ENCODE measurements at regions not wholly inside any gene's neighbourhood (a gene's known extent, or its start where the extent isn't known, plus 50 kb on each side); places are given as distances from the start of the nearest gene placed in this dataset.
"Not testable (repeated sequence)": the region's sequence is repeated elsewhere in the genome, so short reads cannot be mapped to it uniquely, and the experiment has no call there.

GRCh38 chr11:71774603-71775222, 58.3 kb upstream of the DEFB108B start:
- H3K27ac ChIP-seq: no peak overlapping the region
- DNase-seq (no peak), ATAC-seq (peak in 1 of 8 donors; percentile 59)
- no peaks in the 10 kb centered on the region for H3K4me1 ChIP-seq
- no peak overlapping the region for H3K4me3 ChIP-seq
- intact Hi-C loops (cut with DNase I): no loop called here
- H3K27me3 ChIP-seq: peaks cover 0 to 3% (median 0%) of the 10 kb centered on the region in 7 donors
- H3K9me3 ChIP-seq: no peaks in the 10 kb centered on the region
- H3K36me3 ChIP-seq: no peaks in the 10 kb centered on the region
- TF ChIP-seq, protein P1, sequence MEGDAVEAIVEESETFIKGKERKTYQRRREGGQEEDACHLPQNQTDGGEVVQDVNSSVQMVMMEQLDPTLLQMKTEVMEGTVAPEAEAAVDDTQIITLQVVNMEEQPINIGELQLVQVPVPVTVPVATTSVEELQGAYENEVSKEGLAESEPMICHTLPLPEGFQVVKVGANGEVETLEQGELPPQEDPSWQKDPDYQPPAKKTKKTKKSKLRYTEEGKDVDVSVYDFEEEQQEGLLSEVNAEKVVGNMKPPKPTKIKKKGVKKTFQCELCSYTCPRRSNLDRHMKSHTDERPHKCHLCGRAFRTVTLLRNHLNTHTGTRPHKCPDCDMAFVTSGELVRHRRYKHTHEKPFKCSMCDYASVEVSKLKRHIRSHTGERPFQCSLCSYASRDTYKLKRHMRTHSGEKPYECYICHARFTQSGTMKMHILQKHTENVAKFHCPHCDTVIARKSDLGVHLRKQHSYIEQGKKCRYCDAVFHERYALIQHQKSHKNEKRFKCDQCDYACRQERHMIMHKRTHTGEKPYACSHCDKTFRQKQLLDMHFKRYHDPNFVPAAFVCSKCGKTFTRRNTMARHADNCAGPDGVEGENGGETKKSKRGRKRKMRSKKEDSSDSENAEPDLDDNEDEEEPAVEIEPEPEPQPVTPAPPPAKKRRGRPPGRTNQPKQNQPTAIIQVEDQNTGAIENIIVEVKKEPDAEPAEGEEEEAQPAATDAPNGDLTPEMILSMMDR (IDR thresholded peaks at IDR 0.05): no peak
- WGBS, 2 donors: 93 to 95% methylated on average over 26 to 30 of the region's 30 CpGs

DNA sequence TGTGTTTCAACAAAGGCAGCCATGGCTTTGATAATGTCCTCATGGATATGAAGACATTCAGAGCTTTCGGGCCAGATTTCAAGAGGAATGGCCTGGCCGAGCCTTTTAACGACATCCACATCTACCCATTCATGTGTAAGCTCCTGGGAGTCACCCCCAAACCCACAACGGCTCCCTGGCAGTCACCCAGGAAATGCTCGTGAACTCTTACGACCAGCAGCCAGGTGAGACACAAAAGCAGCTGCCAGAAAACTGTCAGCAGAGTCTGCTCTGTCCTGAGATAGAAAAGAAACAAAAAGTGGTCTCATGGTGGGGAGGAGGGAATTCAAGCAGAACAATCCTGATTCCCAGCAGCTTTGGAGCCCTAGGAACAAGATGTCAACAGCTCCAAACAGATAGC, 52.9 kb upstream of the DEFB108B start:
- H3K9me3 ChIP-seq; H3K36me3 ChIP-seq; ATAC-seq; DNase-seq; intact Hi-C loops (cut with DNase I); H3K27me3 ChIP-seq; H3K4me3 ChIP-seq; H3K27ac ChIP-seq; H3K4me1 ChIP-seq: not testable (repeated sequence)
- 37 to 42% methylated on average over 6 of the region's 6 CpGs for WGBS, 2 donors

DNA sequence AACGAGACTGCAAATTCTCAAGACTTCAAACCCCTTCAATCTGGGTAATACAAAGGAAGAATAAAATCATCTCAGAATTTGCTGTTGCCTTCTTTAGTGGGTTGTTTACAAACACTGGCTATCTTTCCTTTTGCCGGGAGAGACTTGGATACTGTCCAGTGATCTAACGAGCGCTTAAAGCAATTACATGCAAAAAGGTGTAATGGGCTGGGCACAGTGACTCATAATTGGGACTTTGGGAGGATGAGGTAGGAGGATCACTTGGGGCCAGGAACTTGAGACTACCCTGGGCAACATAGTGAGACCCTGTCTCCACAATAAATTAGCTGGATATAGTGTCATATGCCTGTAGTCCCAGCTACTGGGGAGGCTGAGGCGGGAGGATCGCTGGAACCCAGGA, 52.2 kb upstream of the DEFB108B start:
- intact Hi-C loops (cut with DNase I); H3K9me3 ChIP-seq; H3K4me3 ChIP-seq; H3K4me1 ChIP-seq; H3K27me3 ChIP-seq; H3K36me3 ChIP-seq; H3K27ac ChIP-seq; ATAC-seq; DNase-seq: not testable (repeated sequence)
- WGBS, 2 donors: 44 to 45% methylated on average over 6 of the region's 6 CpGs

- H3K36me3 ChIP-seq; intact Hi-C loops (cut with DNase I); H3K4me3 ChIP-seq; ATAC-seq; H3K4me1 ChIP-seq; H3K27me3 ChIP-seq; DNase-seq; H3K9me3 ChIP-seq; H3K27ac ChIP-seq: not testable (repeated sequence)
- WGBS, 2 donors: 60 to 67% methylated on average over 5 of the region's 5 CpGs
These were observed 51.5 kb upstream of the DEFB108B start for GRCh38 chr11:71781491-71781890.

DNA sequence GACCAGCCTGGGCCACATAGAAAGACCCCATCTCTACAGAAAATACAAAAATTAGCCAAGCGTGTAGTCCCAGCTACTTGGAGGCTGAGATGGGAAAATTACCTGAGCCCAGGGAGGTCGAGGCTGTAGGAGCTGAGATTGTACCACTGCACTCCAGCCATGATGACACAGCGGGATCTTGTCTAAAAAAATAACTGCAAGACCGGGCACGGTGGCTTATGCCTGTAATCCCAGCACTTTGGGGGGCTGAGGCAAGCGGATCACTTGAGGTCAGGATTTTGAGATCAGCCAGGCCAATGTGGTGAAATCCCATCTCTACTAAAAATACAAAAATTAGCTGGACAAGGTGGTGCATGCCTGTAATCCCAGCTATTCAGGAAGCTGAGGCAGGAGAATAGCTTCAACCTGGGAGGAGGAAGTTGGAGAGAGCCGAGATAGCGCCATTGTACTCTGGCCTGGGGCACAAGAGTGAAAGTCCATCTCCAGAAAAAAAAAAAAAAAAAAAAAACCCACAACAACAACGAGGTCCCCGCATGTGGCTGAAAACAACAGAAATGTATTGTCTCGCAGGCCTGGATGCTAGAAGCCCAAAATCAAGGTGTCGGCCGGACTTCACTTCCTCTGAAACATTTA, 50.7 kb upstream of the DEFB108B start:
- H3K4me1 ChIP-seq; H3K36me3 ChIP-seq; intact Hi-C loops (cut with DNase I); ATAC-seq; H3K9me3 ChIP-seq; H3K27me3 ChIP-seq; DNase-seq; H3K4me3 ChIP-seq; H3K27ac ChIP-seq: not testable (repeated sequence)
- WGBS, 2 donors: 85 to 90% methylated on average over 13 of the region's 13 CpGs

- H3K27me3 ChIP-seq; H3K9me3 ChIP-seq; intact Hi-C loops (cut with DNase I); ATAC-seq; H3K4me3 ChIP-seq; H3K27ac ChIP-seq; H3K36me3 ChIP-seq; DNase-seq: not testable (repeated sequence)
- WGBS, 2 donors: 77 to 83% methylated on average over 4 of the region's 4 CpGs
- peaks cover 0 to 14% (median 8%) of the 10 kb centered on the region in 9 donors for H3K4me1 ChIP-seq
These were observed 49.8 kb upstream of the DEFB108B start for GRCh38 chr11:71783191-71783590.
